Bronchial epithelial cell (primary cell): ENCODE measurements at regions not wholly inside any gene's neighbourhood (a gene's known extent, or its start where the extent isn't known, plus 50 kb on each side); places are given as distances from the start of the nearest gene placed in this dataset.

Experiments
- DNase-seq: peaks from one replicate; pipeline ENCODE4 v3.0.0-alpha.2; 2010; ENCODE audit warnings: low read depth
- FAIRE-seq: peaks from 2 replicates; lab custom pipeline; 2011; peaks lifted over from hg19 to GRCh38; lab: Jason Lieb, UNC
- H3K27me3 ChIP-seq: 2 replicates; pipeline ENCODE4 v1.5.1; 2011; ENCODE audit warnings: low read length; ENCODE audit not compliant: control insufficient read depth, insufficient read depth
- H3K36me3 ChIP-seq: 2 replicates; pipeline ENCODE4 v1.5.1; 2011; ENCODE audit warnings: low read length; ENCODE audit not compliant: control insufficient read depth, insufficient read depth
- H3K4me3 ChIP-seq: 2 replicates; pipeline ENCODE4 v1.5.1; 2011; ENCODE audit warnings: mild to moderate bottlenecking, low read depth, low read length, control low read depth
- CTCF ChIP-seq: IDR thresholded peaks from 2 replicates; pipeline ENCODE4 v1.5.1; 2011; ENCODE audit warnings: mild to moderate bottlenecking, moderate library complexity, low read length, control low read depth, inconsistent platforms; ENCODE audit not compliant: insufficient read depth, severe bottlenecking

GRCh38 chr4:181962321-181962720 lies 280.9 kb upstream of the TENM3 start:
- Histone ChIP-seq H3K36me3 (no peaks in the 10 kb centered on the region), H3K27me3 (no peaks in the 10 kb centered on the region), H3K4me3 (no peak overlapping the region)
- FAIRE-seq (peak; percentile 28), DNase-seq (no peak)
- TF ChIP-seq CTCF, result no peak

- DNase-seq (no peak), FAIRE-seq (no peak)
- Histone ChIP-seq H3K4me3 (no peak overlapping the region), H3K27me3 (no peaks in the 10 kb centered on the region), H3K36me3 (no peaks in the 10 kb centered on the region)
- TF ChIP-seq CTCF, result no peak
Measured at GRCh38 chr4:181964731-181965130, 278.5 kb upstream of the TENM3 start.

GRCh38 chr4:181966104-181966551 lies 277.1 kb upstream of the TENM3 start:
- Histone ChIP-seq H3K36me3 (no peaks in the 10 kb centered on the region), H3K27me3 (no peaks in the 10 kb centered on the region), H3K4me3 (no peak overlapping the region)
- no peak for TF ChIP-seq CTCF
- no peak for FAIRE-seq
- no peak for DNase-seq

GRCh38 chr4:181967401-181967800 lies 275.8 kb upstream of the TENM3 start:
- FAIRE-seq (no peak), DNase-seq (no peak)

GRCh38 chr4:181968371-181968770 lies 274.8 kb upstream of the TENM3 start:
- TF ChIP-seq CTCF, result no peak
- DNase-seq (peak; percentile 6), FAIRE-seq (no peak)
- H3K4me3 ChIP-seq, result no peak overlapping the region
- H3K36me3 ChIP-seq, result no peaks in the 10 kb centered on the region
- H3K27me3 ChIP-seq, result no peaks in the 10 kb centered on the region

More at GRCh38 chr4:181967401-181967800, 275.8 kb upstream of the TENM3 start:
- no peaks in the 10 kb centered on the region for H3K27me3 ChIP-seq
- H3K36me3 ChIP-seq, result no peaks in the 10 kb centered on the region
- no peak overlapping the region for H3K4me3 ChIP-seq
- no peak for TF ChIP-seq CTCF

GRCh38 chr4:181969151-181969550 lies 274.1 kb upstream of the TENM3 start:
- Histone ChIP-seq H3K27me3 (no peaks in the 10 kb centered on the region), H3K36me3 (no peaks in the 10 kb centered on the region), H3K4me3 (no peak overlapping the region)
- no peak for FAIRE-seq
- no peak for TF ChIP-seq CTCF
- no peak for DNase-seq
